ENCODE measurements at regions not wholly inside any gene's neighbourhood (a gene's known extent, or its start where the extent isn't known, plus 50 kb on each side); places are given as distances from the start of the nearest gene placed in this dataset.

GRCh38 chr3:102617381-102617780 is 182.6 kb downstream of the ZPLD1 start:
- H3K4me1 Mint-ChIP-seq (ENCODE audit: unreplicated experiment), result peaks cover 4% of the 10 kb centered on the region
- TF ChIP-seq CTCF (conservative IDR thresholded peaks at IDR 0.05), result no peak
- H3K4me3 Mint-ChIP-seq, result no peak overlapping the region
- H3K27me3 Mint-ChIP-seq, result no peaks in the 10 kb centered on the region
- DNase-seq (ENCODE audit: extremely low spot score, unreplicated experiment), result no peak
- H3K27ac Mint-ChIP-seq, result no peak overlapping the region
- H3K36me3 Mint-ChIP-seq, result no peaks in the 10 kb centered on the region
- H3K9me3 Mint-ChIP-seq, result no peaks in the 10 kb centered on the region

- H3K36me3 Mint-ChIP-seq, result no peaks in the 10 kb centered on the region
- no peak for DNase-seq (ENCODE audit: extremely low spot score, unreplicated experiment)
- no peaks in the 10 kb centered on the region for H3K9me3 Mint-ChIP-seq
- no peak overlapping the region for H3K27ac Mint-ChIP-seq
- H3K27me3 Mint-ChIP-seq, result no peaks in the 10 kb centered on the region
- H3K4me1 Mint-ChIP-seq (ENCODE audit: unreplicated experiment), result no peaks in the 10 kb centered on the region
- H3K4me3 Mint-ChIP-seq, result no peak overlapping the region
- TF ChIP-seq CTCF (conservative IDR thresholded peaks at IDR 0.05), result no peak
These were observed 184.5 kb downstream of the ZPLD1 start for GRCh38 chr3:102619361-102619760.

GRCh38 chr3:102629943-102630342 is 195.1 kb downstream of the ZPLD1 start:
- Mint-ChIP-seq H3K27me3 (no peaks in the 10 kb centered on the region), H3K4me1 (ENCODE audit: unreplicated experiment) (no peaks in the 10 kb centered on the region), H3K4me3 (no peak overlapping the region), H3K36me3 (no peaks in the 10 kb centered on the region), H3K9me3 (peaks cover 7% of the 10 kb centered on the region), H3K27ac (no peak overlapping the region)
- TF ChIP-seq CTCF (conservative IDR thresholded peaks at IDR 0.05), result no peak
- DNase-seq (ENCODE audit: extremely low spot score, unreplicated experiment), result no peak

- Mint-ChIP-seq H3K27ac (no peak overlapping the region), H3K27me3 (no peaks in the 10 kb centered on the region), H3K4me1 (ENCODE audit: unreplicated experiment) (no peaks in the 10 kb centered on the region), H3K9me3 (peaks cover 7% of the 10 kb centered on the region), H3K4me3 (no peak overlapping the region), H3K36me3 (no peaks in the 10 kb centered on the region)
- TF ChIP-seq CTCF (conservative IDR thresholded peaks at IDR 0.05), result no peak
- DNase-seq (ENCODE audit: extremely low spot score, unreplicated experiment), result no peak
These were observed 195.7 kb downstream of the ZPLD1 start for GRCh38 chr3:102630531-102630930.

GRCh38 chr3:102643546-102643945 is 208.7 kb downstream of the ZPLD1 start:
- H3K27me3 Mint-ChIP-seq, result no peaks in the 10 kb centered on the region
- H3K36me3 Mint-ChIP-seq, result no peaks in the 10 kb centered on the region
- H3K4me1 Mint-ChIP-seq (ENCODE audit: unreplicated experiment), result no peaks in the 10 kb centered on the region

More at GRCh38 chr3:102643546-102643945, 208.7 kb downstream of the ZPLD1 start:
- no peak for TF ChIP-seq CTCF (conservative IDR thresholded peaks at IDR 0.05)
- no peak overlapping the region for H3K4me3 Mint-ChIP-seq
- no peak for DNase-seq (ENCODE audit: extremely low spot score, unreplicated experiment)
- no peak overlapping the region for H3K27ac Mint-ChIP-seq
- peaks cover 9% of the 10 kb centered on the region for H3K9me3 Mint-ChIP-seq

Measured in type B pancreatic cell (in vitro differentiated cells).